Fibroblast of lung (primary cell): ENCODE measurements at regions not wholly inside any gene's neighbourhood (a gene's known extent, or its start where the extent isn't known, plus 50 kb on each side); places are given as distances from the start of the nearest gene placed in this dataset.

Source experiments
- DNase-seq, 2 donors: peaks; one replicate each; pipeline versions ENCODE4 v3.0.0 to v3.0.0-alpha.2; 2010; ENCODE audit warnings: low read depth in 2 of 2
- H2AFZ ChIP-seq: 2 replicates; pipeline ENCODE4 v1.5.1; 2012; ENCODE audit warnings: low read length, control low read depth, inconsistent platforms
- H3K27ac ChIP-seq: 2 replicates; pipeline ENCODE4 v1.5.1; 2011; ENCODE audit warnings: low read length, control low read depth; ENCODE audit not compliant: insufficient read depth
- H3K27me3 ChIP-seq: 2 replicates; pipeline ENCODE4 v1.5.1; 2011; ENCODE audit warnings: mild to moderate bottlenecking, low read length; ENCODE audit not compliant: control insufficient read depth, insufficient read depth
- H3K36me3 ChIP-seq: 2 replicates; pipeline ENCODE4 v1.5.1; 2011; ENCODE audit warnings: low read length; ENCODE audit not compliant: control insufficient read depth, insufficient read depth
- H3K4me1 ChIP-seq: 2 replicates; pipeline ENCODE4 v1.5.1; 2011; ENCODE audit warnings: low read length; ENCODE audit not compliant: control insufficient read depth, insufficient read depth; ENCODE audit errors: extremely low read depth
- H3K4me2 ChIP-seq: 2 replicates; pipeline ENCODE4 v1.5.1; 2011; ENCODE audit warnings: low read length, control low read depth; ENCODE audit not compliant: insufficient read depth; ENCODE audit errors: extremely low read depth
- H3K4me3 ChIP-seq, 4 experiments: fragments of 200-600 bp in 1 of 4; sonication (generic) in 1 of 4; replicated peaks in 1 of 4; 2 replicates each; pipeline ENCODE4 v1.5.1; 2011 to 2016; ENCODE audit warnings: low read length in 4 of 4, low read depth in 3 of 4, mild to moderate bottlenecking in 3 of 4, control low read depth in 2 of 4, inconsistent platforms in 1 of 4, mixed read lengths in 1 of 4; ENCODE audit not compliant: insufficient read depth in 1 of 4; ENCODE audit errors: control extremely low read depth in 1 of 4
- H3K79me2 ChIP-seq: 2 replicates; pipeline ENCODE4 v1.5.1; 2012; ENCODE audit warnings: mild to moderate bottlenecking, low read length, inconsistent platforms; ENCODE audit not compliant: control insufficient read depth, insufficient read depth
- H3K9ac ChIP-seq: 2 replicates; pipeline ENCODE4 v1.5.1; 2011; ENCODE audit warnings: mild to moderate bottlenecking, low read length, control low read depth; ENCODE audit not compliant: insufficient read depth
- H3K9me3 ChIP-seq: 2 replicates; pipeline ENCODE4 v1.5.1; 2012; ENCODE audit warnings: low read depth, low read length; ENCODE audit not compliant: control insufficient read depth, insufficient read depth
- H4K20me1 ChIP-seq: 2 replicates; pipeline ENCODE4 v1.5.1; 2011; ENCODE audit warnings: low read length; ENCODE audit not compliant: control insufficient read depth, insufficient read depth; ENCODE audit errors: extremely low read depth
- CTCF ChIP-seq, 2 donors: IDR thresholded peaks in 1 of 2; conservative IDR thresholded peaks in 1 of 2; 1 replicate in 1 of 2; 2 replicates in 1 of 2; pipeline ENCODE4 v1.5.1; 2011 to 2012; ENCODE audit warnings: low read length in 2 of 2, control low read depth in 1 of 2, inconsistent platforms in 1 of 2, low read depth in 1 of 2, mild to moderate bottlenecking in 1 of 2
- EZH2 ChIP-seq: IDR thresholded peaks from 2 replicates; pipeline ENCODE4 v1.5.1; 2012; ENCODE audit warnings: low read length, control low read depth, mild to moderate bottlenecking; ENCODE audit errors: missing control alignments

- H3K9me3 ChIP-seq = no peaks in the 10 kb centered on the region
- H4K20me1 ChIP-seq = no peaks in the 10 kb centered on the region
- no peak overlapping the region for H3K9ac ChIP-seq
- DNase-seq = no peak
- H3K27me3 ChIP-seq = peaks cover 2% of the 10 kb centered on the region
- no peaks in the 10 kb centered on the region for H3K36me3 ChIP-seq
- no peak overlapping the region for H3K27ac ChIP-seq
- no peaks in the 10 kb centered on the region for H3K4me1 ChIP-seq
- H3K4me3 ChIP-seq = no peak overlapping the region
- H3K4me2 ChIP-seq = no peak overlapping the region
- H2AFZ ChIP-seq = no peak overlapping the region
- H3K79me2 ChIP-seq = no peaks in the 10 kb centered on the region
- no peak for TF ChIP-seq CTCF (conservative IDR thresholded peaks at IDR 0.05 in 1 of 2, IDR thresholded peaks at IDR 0.05 in 1 of 2; ENCODE audit: low read depth in 1 of 2, low read length in 2 of 2)
- TF ChIP-seq EZH2 = no peak
Observed at GRCh38 chr2:175253871-175254270, 72.4 kb upstream of the ATP5MC3 start.

GRCh38 chr2:175251425-175252041, 70.0 kb upstream of the ATP5MC3 start:
- no peaks in the 10 kb centered on the region for H3K36me3 ChIP-seq
- H3K9ac ChIP-seq = no peak overlapping the region
- TF ChIP-seq CTCF (conservative IDR thresholded peaks at IDR 0.05 in 1 of 2, IDR thresholded peaks at IDR 0.05 in 1 of 2; ENCODE audit: low read depth in 1 of 2, low read length in 2 of 2) = peak; percentile 64 to 72
- no peak for TF ChIP-seq EZH2
- peak; percentile 17 to 68 for DNase-seq
- H3K4me3 ChIP-seq = no peak overlapping the region
- no peaks in the 10 kb centered on the region for H3K79me2 ChIP-seq
- no peak overlapping the region for H3K27ac ChIP-seq
- H4K20me1 ChIP-seq = no peaks in the 10 kb centered on the region
- H3K27me3 ChIP-seq = peaks cover 4% of the 10 kb centered on the region
- no peaks in the 10 kb centered on the region for H3K4me1 ChIP-seq
- H3K9me3 ChIP-seq = no peaks in the 10 kb centered on the region
- H3K4me2 ChIP-seq = no peak overlapping the region
- no peak overlapping the region for H2AFZ ChIP-seq

- no peak for TF ChIP-seq CTCF (conservative IDR thresholded peaks at IDR 0.05 in 1 of 2, IDR thresholded peaks at IDR 0.05 in 1 of 2; ENCODE audit: low read depth in 1 of 2, low read length in 2 of 2)
- no peak for TF ChIP-seq EZH2
- DNase-seq = no peak
- H3K27ac ChIP-seq = no peak overlapping the region
- peaks cover 4% of the 10 kb centered on the region for H3K27me3 ChIP-seq
- no peak overlapping the region for H3K4me3 ChIP-seq
- no peaks in the 10 kb centered on the region for H4K20me1 ChIP-seq
- H2AFZ ChIP-seq = no peak overlapping the region
- H3K4me1 ChIP-seq = no peaks in the 10 kb centered on the region
- H3K9ac ChIP-seq = no peak overlapping the region
- no peaks in the 10 kb centered on the region for H3K36me3 ChIP-seq
- H3K4me2 ChIP-seq = no peak overlapping the region
- H3K9me3 ChIP-seq = no peaks in the 10 kb centered on the region
- no peaks in the 10 kb centered on the region for H3K79me2 ChIP-seq
Observed at GRCh38 chr2:175247159-175247558, 65.6 kb upstream of the ATP5MC3 start.
